ENCODE measurements at regions not wholly inside any gene's neighbourhood (a gene's known extent, or its start where the extent isn't known, plus 50 kb on each side); places are given as distances from the start of the nearest gene placed in this dataset.

DNA sequence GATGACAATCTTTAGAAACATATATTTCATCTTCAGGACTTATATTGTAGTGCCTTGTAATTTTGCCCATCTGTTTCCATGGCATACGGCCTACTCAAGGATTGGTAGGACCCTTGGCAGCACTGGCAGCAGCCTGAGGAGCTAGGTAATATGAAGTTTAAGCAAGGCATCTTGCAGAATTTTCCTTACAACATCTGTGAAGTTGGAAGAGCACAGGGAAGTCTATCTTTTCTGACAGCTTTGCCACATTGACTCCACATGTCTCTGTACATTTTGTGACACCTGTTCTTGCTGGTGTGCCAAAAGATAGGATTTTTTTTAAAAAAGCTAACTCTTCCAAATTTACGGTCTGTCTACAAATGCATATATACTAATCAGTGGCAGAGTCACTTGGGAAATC lies 1235.2 kb downstream of the PCDH7 start:
- TF ChIP-seq CTCF (IDR thresholded peaks at IDR 0.05) (no peak), ZFX (IDR thresholded peaks at IDR 0.05; ENCODE audit: borderline replicate concordance) (no peak)

DNA sequence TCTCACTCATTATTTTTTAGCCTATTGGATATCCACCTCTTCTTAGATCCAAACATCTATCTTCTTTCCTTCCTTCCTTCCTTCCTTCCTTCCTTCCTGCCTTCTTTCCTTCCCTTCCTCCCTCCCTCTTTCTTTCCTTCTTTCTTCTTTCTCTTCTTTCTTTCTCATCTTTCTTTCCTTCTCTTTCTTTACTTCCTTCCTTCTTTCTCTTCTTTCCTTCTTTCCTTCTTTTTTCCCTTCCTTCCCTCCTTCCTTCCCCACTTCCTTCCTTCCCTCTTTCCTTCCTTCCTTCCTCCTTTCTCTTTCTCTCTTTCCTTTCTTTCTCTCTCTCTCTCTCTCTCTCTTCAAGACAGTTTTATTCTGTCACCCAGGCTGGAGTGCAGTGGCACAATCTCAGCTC lies 1239.8 kb downstream of the PCDH7 start:
- TF ChIP-seq ZFX (IDR thresholded peaks at IDR 0.05; ENCODE audit: borderline replicate concordance) (no peak), CTCF (IDR thresholded peaks at IDR 0.05) (no peak)
- no peak overlapping the region for H3K27ac ChIP-seq

More for the DNA sequence above, 1235.2 kb downstream of the PCDH7 start:
- H3K27ac ChIP-seq = no peak overlapping the region

- TF ChIP-seq CTCF (IDR thresholded peaks at IDR 0.05) = no peak
- TF ChIP-seq ZFX (IDR thresholded peaks at IDR 0.05; ENCODE audit: borderline replicate concordance) = no peak
- no peak overlapping the region for H3K27ac ChIP-seq
Measured at GRCh38 chr4:31964685-31965084, 1244.5 kb downstream of the PCDH7 start.

- no peak for TF ChIP-seq ZFX (IDR thresholded peaks at IDR 0.05; ENCODE audit: borderline replicate concordance)
- TF ChIP-seq CTCF (IDR thresholded peaks at IDR 0.05) = no peak
- H3K27ac ChIP-seq = no peak overlapping the region
Measured at GRCh38 chr4:31968842-31969241, 1248.7 kb downstream of the PCDH7 start.

- H3K27ac ChIP-seq = no peak overlapping the region
- TF ChIP-seq CTCF (IDR thresholded peaks at IDR 0.05) (no peak), ZFX (IDR thresholded peaks at IDR 0.05; ENCODE audit: borderline replicate concordance) (no peak)
Measured at GRCh38 chr4:31974490-31975002, 1254.4 kb downstream of the PCDH7 start.

GRCh38 chr4:31979988-31980387 lies 1259.8 kb downstream of the PCDH7 start:
- no peak for TF ChIP-seq CTCF (IDR thresholded peaks at IDR 0.05)
- no peak for TF ChIP-seq ZFX (IDR thresholded peaks at IDR 0.05; ENCODE audit: borderline replicate concordance)
- H3K27ac ChIP-seq = no peak overlapping the region

- TF ChIP-seq ZFX (IDR thresholded peaks at IDR 0.05; ENCODE audit: borderline replicate concordance) (no peak), CTCF (IDR thresholded peaks at IDR 0.05) (no peak)
- H3K27ac ChIP-seq = no peak overlapping the region
Measured at GRCh38 chr4:31983246-31983645, 1263.1 kb downstream of the PCDH7 start.

Measured in 22Rv1 (cell line).